ENCODE measurements at regions not wholly inside any gene's neighbourhood (a gene's known extent, or its start where the extent isn't known, plus 50 kb on each side); places are given as distances from the start of the nearest gene placed in this dataset.
A peak's percentile ranks its signal among the peaks of the same experiment; 100 is the strongest.

- TF ChIP-seq ZBTB2 (IDR thresholded peaks at IDR 0.05) (peak; percentile 34; the same call in 1 of the 2 replicates), E2F1 (CRISPR knock-in tag; IDR thresholded peaks at IDR 0.05) (no peak), RBFOX2 (IDR thresholded peaks at IDR 0.05; ENCODE audit: low read depth, low read length) (no peak), SREBF1 (IDR thresholded peaks at IDR 0.05; ENCODE audit: borderline replicate concordance, low read depth, low read length) (no peak), EP300 (IDR thresholded peaks at IDR 0.05; ENCODE audit: low read length) (peak; percentile 77), NFRKB (IDR thresholded peaks at IDR 0.05; ENCODE audit: low read depth) (peak; percentile 57; the same call in 1 of the 2 replicates), ZNF785 (CRISPR knock-in tag; IDR thresholded peaks at IDR 0.05) (no peak), CEBPZ (IDR thresholded peaks at IDR 0.05; ENCODE audit: borderline replicate concordance, low read depth, low read length) (no peak), NCOR1 (IDR thresholded peaks at IDR 0.05) (peak; percentile 75), MLX (CRISPR knock-in tag; conservative IDR thresholded peaks at IDR 0.05) (no peak), USF1 (CRISPR knock-in tag; IDR thresholded peaks at IDR 0.05) (no peak), NBN (IDR thresholded peaks at IDR 0.05; ENCODE audit: low read depth) (peak; percentile 74; the same call in 1 of the 2 replicates), ZNF217 (CRISPR knock-in tag; IDR thresholded peaks at IDR 0.05) (no peak), E2F8 (IDR thresholded peaks at IDR 0.05; ENCODE audit: low read depth, partially characterized antibody) (no peak), ZZZ3 (IDR thresholded peaks at IDR 0.05) (no peak)
Measured at GRCh38 chr6:43843097-43843645, 73.2 kb downstream of the VEGFA start (continued).

All from K562 (cell line).